ENCODE measurements at regions not wholly inside any gene's neighbourhood (a gene's known extent, or its start where the extent isn't known, plus 50 kb on each side); places are given as distances from the start of the nearest gene placed in this dataset.

GRCh38 chr19:31128291-31128690 is 220.9 kb downstream of the TSHZ3 start:
- in situ Hi-C loops (cut with HindIII; ENCODE audit: low pct_unique_long_range_greater_than_20kb, low sequenced_read_pairs) = no loop called here
- DNase-seq (ENCODE audit: low read depth) = no peak

GRCh38 chr19:31127134-31127967 is 221.9 kb downstream of the TSHZ3 start:
- DNase-seq (ENCODE audit: low read depth) = peak; percentile 28
- in situ Hi-C loops (cut with HindIII; ENCODE audit: low pct_unique_long_range_greater_than_20kb, low sequenced_read_pairs) = no loop called here

- no peak for DNase-seq (ENCODE audit: low read depth)
- in situ Hi-C loops (cut with HindIII; ENCODE audit: low pct_unique_long_range_greater_than_20kb, low sequenced_read_pairs) = no loop called here
These were observed 223.0 kb downstream of the TSHZ3 start for GRCh38 chr19:31126236-31126635.

- no peak for DNase-seq (ENCODE audit: low read depth)
- in situ Hi-C loops (cut with HindIII; ENCODE audit: low pct_unique_long_range_greater_than_20kb, low sequenced_read_pairs) = no loop called here
These were observed 224.2 kb downstream of the TSHZ3 start for GRCh38 chr19:31125071-31125470.

- in situ Hi-C loops (cut with HindIII; ENCODE audit: low pct_unique_long_range_greater_than_20kb, low sequenced_read_pairs) = no loop called here
These were observed 227.7 kb downstream of the TSHZ3 start for GRCh38 chr19:31121501-31121900.

GRCh38 chr19:31120952-31121351 is 228.3 kb downstream of the TSHZ3 start:
- no peak for DNase-seq (ENCODE audit: low read depth)
- in situ Hi-C loops (cut with HindIII; ENCODE audit: low pct_unique_long_range_greater_than_20kb, low sequenced_read_pairs) = no loop called here

More at GRCh38 chr19:31121501-31121900, 227.7 kb downstream of the TSHZ3 start:
- no peak for DNase-seq (ENCODE audit: low read depth)

- DNase-seq (ENCODE audit: low read depth) = no peak
- in situ Hi-C loops (cut with HindIII; ENCODE audit: low pct_unique_long_range_greater_than_20kb, low sequenced_read_pairs) = no loop called here
These were observed 229.1 kb downstream of the TSHZ3 start for GRCh38 chr19:31119951-31120690.

GRCh38 chr19:31118986-31119385 is 230.2 kb downstream of the TSHZ3 start:
- DNase-seq (ENCODE audit: low read depth) = no peak

GRCh38 chr19:31118287-31118955 is 230.8 kb downstream of the TSHZ3 start:
- in situ Hi-C loops (cut with HindIII; ENCODE audit: low pct_unique_long_range_greater_than_20kb, low sequenced_read_pairs) = no loop called here
- no peak for DNase-seq (ENCODE audit: low read depth)

More at GRCh38 chr19:31118986-31119385, 230.2 kb downstream of the TSHZ3 start:
- in situ Hi-C loops (cut with HindIII; ENCODE audit: low pct_unique_long_range_greater_than_20kb, low sequenced_read_pairs) = no loop called here

GRCh38 chr19:31114585-31114984 is 234.7 kb downstream of the TSHZ3 start:
- no peak for DNase-seq (ENCODE audit: low read depth)
- in situ Hi-C loops (cut with HindIII; ENCODE audit: low pct_unique_long_range_greater_than_20kb, low sequenced_read_pairs) = no loop called here

GRCh38 chr19:31113293-31113692 is 235.9 kb downstream of the TSHZ3 start:
- no peak for DNase-seq (ENCODE audit: low read depth)

GRCh38 chr19:31112158-31112557 is 237.1 kb downstream of the TSHZ3 start:
- in situ Hi-C loops (cut with HindIII; ENCODE audit: low pct_unique_long_range_greater_than_20kb, low sequenced_read_pairs) = no loop called here
- no peak for DNase-seq (ENCODE audit: low read depth)

More at GRCh38 chr19:31113293-31113692, 235.9 kb downstream of the TSHZ3 start:
- in situ Hi-C loops (cut with HindIII; ENCODE audit: low pct_unique_long_range_greater_than_20kb, low sequenced_read_pairs) = no loop called here

- no peak for DNase-seq (ENCODE audit: low read depth)
- in situ Hi-C loops (cut with HindIII; ENCODE audit: low pct_unique_long_range_greater_than_20kb, low sequenced_read_pairs) = no loop called here
These were observed 237.5 kb downstream of the TSHZ3 start for GRCh38 chr19:31111741-31112140.

GRCh38 chr19:31110336-31110735 is 238.9 kb downstream of the TSHZ3 start:
- no peak for DNase-seq (ENCODE audit: low read depth)
- in situ Hi-C loops (cut with HindIII; ENCODE audit: low pct_unique_long_range_greater_than_20kb, low sequenced_read_pairs) = no loop called here

GRCh38 chr19:31109636-31110035 is 239.6 kb downstream of the TSHZ3 start:
- in situ Hi-C loops (cut with HindIII; ENCODE audit: low pct_unique_long_range_greater_than_20kb, low sequenced_read_pairs) = no loop called here
- no peak for DNase-seq (ENCODE audit: low read depth)

GRCh38 chr19:31107096-31107495 is 242.1 kb downstream of the TSHZ3 start:
- DNase-seq (ENCODE audit: low read depth) = no peak
- in situ Hi-C loops (cut with HindIII; ENCODE audit: low pct_unique_long_range_greater_than_20kb, low sequenced_read_pairs) = no loop called here

GRCh38 chr19:31105761-31106160 is 243.5 kb downstream of the TSHZ3 start:
- in situ Hi-C loops (cut with HindIII; ENCODE audit: low pct_unique_long_range_greater_than_20kb, low sequenced_read_pairs) = no loop called here
- no peak for DNase-seq (ENCODE audit: low read depth)

GRCh38 chr19:31104451-31104850 is 244.8 kb downstream of the TSHZ3 start:
- in situ Hi-C loops (cut with HindIII; ENCODE audit: low pct_unique_long_range_greater_than_20kb, low sequenced_read_pairs) = no loop called here
- DNase-seq (ENCODE audit: low read depth) = no peak

- in situ Hi-C loops (cut with HindIII; ENCODE audit: low pct_unique_long_range_greater_than_20kb, low sequenced_read_pairs) = no loop called here
- DNase-seq (ENCODE audit: low read depth) = no peak
These were observed 246.0 kb downstream of the TSHZ3 start for GRCh38 chr19:31103228-31103627.
